ENCODE measurements at regions not wholly inside any gene's neighbourhood (a gene's known extent, or its start where the extent isn't known, plus 50 kb on each side); places are given as distances from the start of the nearest gene placed in this dataset.
"Not testable (repeated sequence)": the region's sequence is repeated elsewhere in the genome, so short reads cannot be mapped to it uniquely, and the experiment has no call there.

DNA sequence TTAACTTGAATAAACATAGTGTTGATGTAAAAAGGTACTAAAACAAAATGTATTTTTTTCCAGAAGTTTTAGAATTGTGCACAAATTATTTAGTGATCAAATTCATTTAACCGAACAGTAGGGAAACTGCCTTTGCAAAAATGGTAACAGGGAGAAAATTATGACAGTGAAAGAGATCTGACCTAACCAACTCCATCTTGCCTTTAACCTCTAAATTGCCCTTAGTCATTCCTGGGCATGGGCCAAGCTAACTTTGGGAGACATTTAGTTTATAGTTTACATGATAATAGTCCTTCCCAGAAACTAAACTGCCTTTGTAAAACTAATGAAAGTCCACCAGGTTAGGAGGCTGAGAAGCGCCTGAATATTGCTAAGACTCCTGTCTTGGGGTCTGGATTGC lies 361.3 kb upstream of the PCDH15 start:
- DNase-seq (ENCODE audit: low read depth in 2 of 2), result not testable (repeated sequence)

DNA sequence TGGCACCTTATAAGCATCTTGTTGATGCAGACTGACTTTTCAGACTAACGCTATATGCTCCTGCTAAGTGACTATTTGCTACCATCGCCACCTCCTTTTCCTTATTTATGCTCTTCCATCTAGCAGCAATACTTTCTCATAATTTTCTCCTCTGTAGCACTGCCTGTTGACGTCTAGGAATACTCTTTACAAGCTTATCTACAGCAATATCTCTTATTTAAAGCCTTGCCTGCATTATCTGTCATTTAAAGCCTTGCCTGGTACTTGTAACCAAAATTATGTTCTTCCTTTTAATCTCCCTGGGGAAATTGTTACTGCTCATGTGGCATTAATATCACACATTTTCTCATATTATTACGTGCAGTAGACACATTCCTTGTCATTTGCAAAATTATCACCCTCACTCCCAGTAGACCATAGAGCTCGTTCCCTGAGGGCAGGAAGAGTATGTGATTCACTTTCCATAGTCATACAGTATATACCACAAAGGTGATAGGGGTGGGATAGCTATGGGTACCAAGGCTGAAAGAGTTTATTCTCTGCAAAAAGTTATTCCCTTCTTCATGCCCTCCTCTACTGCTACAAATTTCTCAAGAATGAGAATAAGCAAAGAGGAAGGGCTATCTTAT lies 359.7 kb upstream of the PCDH15 start:
- no peak for DNase-seq (ENCODE audit: low read depth in 2 of 2)

DNA sequence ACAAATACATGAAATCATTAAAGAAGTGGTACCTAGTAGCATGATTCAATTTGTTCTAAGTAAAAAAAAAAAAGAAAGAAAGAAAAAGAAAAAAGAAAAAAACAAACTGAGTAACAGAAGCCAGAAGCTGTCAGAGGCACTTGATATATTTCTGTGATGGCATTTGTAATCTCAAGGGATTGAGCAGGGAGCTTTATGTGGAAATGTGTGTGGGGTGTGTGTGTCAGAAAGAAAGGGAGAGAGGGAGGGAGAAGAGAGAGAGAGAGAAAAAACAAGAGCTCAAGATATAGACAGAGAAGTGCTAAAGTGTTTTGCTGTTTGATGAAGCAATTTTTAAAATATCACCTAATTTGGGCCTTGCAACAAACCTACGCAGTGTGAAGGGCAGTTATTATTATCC lies 357.6 kb upstream of the PCDH15 start:
- no peak for DNase-seq (ENCODE audit: low read depth in 2 of 2)

DNA sequence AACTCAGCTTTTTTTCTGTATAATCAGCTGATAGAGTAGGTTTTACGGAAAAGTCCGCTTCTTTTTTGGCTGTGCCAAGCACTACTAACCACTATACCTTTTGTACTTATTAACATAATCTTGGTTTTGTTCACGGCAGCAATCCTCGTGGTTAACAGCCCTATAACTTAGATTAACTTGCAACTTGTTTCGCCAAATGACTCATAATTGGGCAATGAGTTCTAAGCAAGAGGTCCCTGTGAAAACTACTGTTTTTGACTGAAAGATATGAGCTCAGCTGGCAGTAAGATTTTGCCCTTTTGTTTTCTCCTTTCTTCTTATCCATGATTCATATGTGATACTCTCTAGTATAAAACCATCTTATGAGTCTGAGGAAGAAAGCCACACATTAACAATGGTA lies 345.0 kb upstream of the PCDH15 start:
- no peak for DNase-seq (ENCODE audit: low read depth in 2 of 2)

DNA sequence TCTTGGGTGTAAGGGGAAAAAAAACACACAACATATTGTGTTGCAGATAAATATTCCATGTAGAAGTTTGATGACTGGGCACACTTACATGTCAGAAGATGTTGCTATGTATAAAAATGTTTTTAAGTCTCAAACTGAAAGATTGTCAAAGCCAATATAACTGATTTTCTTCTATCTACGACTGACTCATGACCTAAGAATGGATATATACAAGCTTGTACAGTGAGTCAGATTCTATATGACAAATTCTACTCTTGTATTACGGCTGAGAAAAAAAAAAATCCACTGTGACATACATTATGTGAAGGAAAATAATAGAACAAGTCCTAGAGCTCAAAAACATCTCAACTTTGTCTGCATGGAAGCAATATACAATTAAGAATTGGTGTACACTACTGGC lies 343.0 kb upstream of the PCDH15 start:
- DNase-seq (ENCODE audit: low read depth in 2 of 2), result no peak

DNA sequence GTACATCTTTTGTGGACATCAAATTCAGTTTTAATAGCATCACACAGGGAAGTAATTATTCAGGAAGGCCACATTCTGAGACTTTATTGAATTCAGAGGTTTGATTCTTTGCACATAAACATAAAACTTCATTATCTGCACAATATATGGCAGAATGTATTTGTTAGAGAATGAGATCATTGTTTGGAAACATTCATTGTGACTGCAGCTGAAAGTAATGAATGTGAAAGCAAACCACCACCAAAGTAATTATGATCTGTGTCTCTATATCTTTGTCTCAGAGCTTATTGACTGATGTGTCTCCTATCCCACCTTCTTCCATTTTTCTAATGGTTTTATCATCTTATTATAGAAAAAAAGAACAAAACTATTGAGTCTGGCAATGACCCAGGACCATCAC lies 340.9 kb upstream of the PCDH15 start:
- DNase-seq (ENCODE audit: low read depth in 2 of 2), result no peak

DNA sequence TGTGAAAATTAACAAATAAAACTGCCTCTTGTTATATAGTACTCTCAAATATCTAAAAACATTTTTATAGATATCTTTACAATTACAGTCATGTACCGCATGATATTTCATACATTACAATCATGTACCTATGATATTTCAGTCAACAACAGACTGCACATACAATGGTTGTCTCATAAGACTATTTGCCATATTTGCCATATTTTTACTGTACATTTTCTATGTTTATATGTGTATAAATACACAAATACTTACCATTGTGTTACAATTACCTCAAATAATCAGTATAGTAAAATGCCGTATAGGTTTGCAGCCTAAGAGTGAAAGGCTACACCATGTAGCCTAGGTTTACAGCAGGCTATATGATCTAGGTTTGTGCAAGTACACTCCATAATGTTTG lies 336.0 kb upstream of the PCDH15 start:
- no peak for DNase-seq (ENCODE audit: low read depth in 2 of 2)

DNA sequence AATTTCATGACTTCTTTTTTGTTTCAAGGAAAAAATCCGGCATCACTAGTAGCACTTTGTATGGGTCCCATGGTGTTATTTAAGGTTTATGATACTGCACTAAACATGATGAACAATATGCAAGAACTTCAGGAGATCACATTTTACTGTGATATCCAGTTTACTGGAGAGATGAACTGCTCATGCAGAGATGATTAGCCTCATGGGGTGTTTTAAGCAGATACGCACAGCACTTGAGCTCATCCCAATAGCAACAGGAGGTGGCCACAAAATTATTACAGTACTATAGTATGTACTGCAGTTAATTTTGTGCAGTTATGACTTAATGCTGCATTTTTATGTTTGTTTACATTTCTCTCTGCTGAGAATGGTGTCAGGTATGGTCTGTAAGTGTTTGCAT lies 303.7 kb upstream of the PCDH15 start:
- no peak for DNase-seq (ENCODE audit: low read depth in 2 of 2)

DNA sequence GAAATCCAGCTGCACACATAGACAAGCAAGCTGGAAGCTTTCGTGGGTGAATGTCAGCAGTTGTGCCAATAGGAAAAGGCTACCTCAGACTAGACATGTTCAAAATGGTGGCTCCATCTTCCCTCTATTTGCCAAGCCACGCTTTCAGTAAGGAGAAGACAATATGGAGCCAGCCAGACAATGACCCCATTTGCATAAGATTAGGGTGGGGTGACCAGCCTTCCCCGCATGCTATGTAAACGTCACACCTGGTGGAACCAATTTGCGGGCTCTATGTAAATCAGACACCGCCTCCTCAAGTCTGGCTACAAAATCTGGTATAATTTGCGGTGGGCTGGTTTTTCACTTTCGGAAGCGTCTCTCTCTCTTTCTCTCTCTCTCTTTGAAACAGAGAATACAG lies 297.4 kb upstream of the PCDH15 start:
- DNase-seq (ENCODE audit: low read depth in 2 of 2), result no peak

DNA sequence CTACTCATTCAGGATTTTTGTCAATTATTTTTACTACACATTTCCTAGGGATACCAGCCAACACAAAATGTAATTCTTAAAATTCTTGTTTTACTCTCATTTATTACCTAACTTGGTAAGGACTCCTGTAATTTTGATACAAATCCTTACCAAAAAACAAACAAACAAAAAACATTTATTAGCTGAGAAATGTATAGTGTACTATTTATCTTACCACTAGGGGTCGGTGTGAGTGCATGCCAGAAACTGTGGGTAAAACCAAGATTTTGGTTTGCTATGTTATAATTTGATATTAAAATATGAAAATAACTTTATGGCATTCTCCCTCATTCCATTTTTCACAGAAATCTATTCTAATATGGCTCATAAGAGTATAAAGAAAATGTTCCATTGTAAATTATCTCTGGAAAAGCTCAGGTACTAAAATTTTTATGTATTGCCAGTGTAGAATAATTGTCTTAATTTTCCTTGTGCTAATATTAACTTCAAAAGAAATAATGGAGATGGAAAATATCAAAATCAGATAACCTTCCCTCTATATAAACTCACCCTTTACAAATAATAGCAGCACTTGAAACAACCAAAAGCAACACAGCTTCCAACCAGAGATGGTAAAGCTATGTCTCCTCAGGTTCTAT lies 290.8 kb upstream of the PCDH15 start:
- DNase-seq (ENCODE audit: low read depth in 2 of 2), result no peak

DNA sequence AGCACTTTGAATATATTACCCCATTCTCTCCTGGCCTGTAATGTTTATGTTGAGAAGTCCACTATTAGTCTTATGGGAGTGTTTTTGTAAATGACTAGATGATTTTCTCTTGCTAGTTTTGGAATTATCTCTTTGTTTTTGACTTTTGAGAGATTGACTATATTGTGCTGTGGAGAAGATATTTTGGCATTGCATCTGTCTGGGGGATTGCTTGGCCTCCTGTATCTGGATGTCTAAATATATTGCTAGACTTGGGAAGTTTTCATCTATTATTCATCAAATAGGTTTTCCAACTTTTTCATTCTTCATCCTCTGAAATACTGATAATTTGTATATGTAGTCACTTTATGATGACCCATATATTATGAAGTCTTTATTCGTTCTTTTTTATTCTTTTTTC lies 277.1 kb upstream of the PCDH15 start:
- no peak for DNase-seq (ENCODE audit: low read depth in 2 of 2)

DNA sequence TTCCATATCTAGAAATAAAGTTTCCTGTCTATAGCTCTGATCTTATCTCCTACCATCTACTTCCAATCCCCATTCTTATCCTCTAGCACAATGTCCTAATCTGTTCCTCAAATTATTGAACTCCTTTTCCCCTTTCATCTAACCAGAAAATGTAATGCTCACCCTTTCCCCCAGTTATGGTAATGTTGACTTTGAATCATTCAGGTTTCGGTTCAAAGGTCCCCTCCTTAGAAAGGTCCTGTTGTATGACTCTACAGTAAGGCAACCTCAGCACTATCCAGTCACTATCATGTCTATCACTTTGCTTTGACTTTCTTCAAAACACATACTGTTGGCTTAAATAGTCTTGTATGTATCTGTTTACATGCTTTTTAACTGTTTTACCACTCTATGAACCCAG lies 264.2 kb upstream of the PCDH15 start:
- no peak for DNase-seq (ENCODE audit: low read depth in 2 of 2)

DNA sequence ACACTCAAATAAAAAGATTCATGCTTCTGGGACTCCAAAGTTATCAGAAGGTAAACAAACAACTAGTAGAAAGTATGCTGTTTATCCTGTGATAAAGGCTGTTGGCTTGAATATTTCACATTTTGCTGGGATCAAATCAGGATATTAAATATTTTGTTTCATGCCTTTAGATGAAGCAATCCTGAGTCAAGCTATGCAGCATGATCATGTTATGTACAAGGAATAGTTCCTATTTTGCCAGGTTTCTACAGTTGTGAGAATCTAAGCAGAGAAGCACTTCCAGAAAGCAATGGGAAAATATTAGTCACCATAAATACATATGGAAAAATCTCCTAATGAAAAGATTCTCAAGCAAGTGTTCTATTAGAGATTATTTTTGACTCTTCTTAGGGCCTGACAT lies 262.8 kb upstream of the PCDH15 start:
- DNase-seq (ENCODE audit: low read depth in 2 of 2), result no peak

DNA sequence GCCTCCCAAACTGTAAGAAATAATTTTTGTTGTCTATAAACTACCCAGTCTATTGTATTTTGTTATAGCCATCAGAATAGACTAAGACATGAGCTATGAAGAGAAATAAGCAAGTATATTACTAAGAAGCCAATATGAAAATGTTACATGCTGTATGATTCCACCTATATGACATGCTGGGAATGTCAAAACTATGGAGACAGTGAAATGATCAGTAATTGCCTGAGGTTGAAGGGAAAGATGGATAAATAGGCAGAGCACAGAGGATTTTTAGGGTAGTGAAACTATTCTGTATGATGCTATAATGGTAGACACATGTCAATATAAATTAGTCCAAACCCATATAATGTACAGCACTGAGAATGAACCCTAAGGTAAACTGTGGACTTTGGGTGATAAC lies 261.3 kb upstream of the PCDH15 start:
- DNase-seq (ENCODE audit: low read depth in 2 of 2), result no peak

DNA sequence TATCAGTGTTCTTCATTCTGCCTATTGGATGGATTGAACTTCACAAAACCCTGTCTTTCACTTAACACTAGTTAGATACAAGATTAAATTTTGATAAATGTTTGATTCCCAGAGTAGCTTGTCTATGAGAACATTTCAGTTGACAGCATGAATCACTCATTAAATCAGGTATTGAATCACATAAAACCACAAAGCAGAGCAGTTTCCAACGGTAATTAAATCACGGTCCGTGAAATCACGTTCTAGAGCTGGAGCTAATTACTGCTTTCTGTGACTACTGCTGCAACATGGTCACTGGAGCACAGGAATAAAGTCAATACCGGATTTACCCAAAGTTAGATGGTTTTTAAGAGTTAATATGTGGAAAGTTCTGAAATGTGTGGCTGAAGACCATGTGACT lies 257.8 kb upstream of the PCDH15 start:
- DNase-seq (ENCODE audit: low read depth in 2 of 2), result no peak

DNA sequence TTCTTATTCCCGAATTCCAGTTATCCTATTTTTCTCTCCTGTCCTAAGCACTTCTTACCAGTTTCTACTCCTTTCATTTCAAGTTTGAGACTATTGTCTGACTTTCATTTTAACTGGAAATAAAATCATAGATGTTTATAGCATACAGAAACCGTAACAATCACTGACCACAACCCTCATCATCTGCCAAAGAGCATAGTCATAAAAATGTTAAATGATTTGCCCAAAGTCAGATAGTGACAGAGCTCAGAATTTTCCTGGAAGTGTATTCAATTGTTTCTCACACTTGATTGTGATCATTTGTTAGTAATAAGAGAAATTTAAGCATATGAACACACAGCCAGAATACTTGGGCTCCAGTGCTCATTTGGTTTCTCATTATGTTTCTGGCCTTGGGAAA lies 250.5 kb upstream of the PCDH15 start:
- no peak for DNase-seq (ENCODE audit: low read depth in 2 of 2)

DNA sequence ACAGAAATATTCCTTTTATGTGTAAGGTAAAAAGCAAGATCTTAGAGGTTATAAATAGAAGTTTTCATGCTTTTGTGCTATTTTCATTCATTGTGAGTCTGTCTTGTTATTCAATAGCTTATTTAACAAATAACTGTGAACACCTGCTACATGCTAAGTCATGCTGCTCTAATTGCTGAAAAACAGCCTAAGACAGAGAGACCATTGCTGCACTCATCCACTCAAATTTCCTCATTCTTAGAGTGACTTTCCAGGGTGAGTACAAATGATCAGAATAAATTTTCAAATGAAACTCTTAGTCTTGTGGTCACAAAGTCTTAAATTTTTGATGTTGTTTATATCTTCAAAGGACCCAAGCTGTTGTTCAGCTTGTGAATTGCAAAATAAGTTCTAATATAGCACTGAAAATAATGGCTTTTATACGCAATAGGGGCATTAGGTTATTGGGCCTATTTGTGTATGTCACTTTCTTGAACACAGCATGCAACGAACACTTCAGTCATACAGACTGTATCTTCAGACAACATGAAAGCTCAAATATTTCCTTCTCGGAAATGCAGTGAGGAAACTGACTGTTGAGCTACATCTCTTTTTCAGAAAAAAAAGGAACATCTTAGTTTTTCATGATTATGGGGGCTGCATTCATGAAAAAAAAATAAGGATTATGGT lies 247.9 kb upstream of the PCDH15 start:
- DNase-seq (ENCODE audit: low read depth in 2 of 2), result no peak

DNA sequence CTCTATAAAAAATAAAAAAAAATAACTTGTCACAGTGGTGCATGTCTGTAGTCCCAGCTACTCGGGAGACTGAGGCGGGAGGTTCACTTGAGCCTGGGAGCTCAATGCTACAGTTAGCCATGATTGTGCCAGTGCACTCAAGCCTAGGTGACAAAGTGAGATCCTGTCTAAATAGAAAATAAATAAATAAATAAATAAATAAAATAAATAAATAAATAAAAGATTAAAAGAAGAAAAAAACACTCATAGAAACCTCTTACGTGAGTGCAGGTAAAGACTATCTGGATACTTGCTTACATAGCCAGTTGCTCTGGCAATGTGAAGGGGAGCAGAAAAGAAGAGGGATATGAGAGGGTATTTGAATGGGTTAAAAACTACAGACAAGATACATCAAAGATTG lies 242.5 kb upstream of the PCDH15 start:
- no peak for DNase-seq (ENCODE audit: low read depth in 2 of 2)

DNA sequence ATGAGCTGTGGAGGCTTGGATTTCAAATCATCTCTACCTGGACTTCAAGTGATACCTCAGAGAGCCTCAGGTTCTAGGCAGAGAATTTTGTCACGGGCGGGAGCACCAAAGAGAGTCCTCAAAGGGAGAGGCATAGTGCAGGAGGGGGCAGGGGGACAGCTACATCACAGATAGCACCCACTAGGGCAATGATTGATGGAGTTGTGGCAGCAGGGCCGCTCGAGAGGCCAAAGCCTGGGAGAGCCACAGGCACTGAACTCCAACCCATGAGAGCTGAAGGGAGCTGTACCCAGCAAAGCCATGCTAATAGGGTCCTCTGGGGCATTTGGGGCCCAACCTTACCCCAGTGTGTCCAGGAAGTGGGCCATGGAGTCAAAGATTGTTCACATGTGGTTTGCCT lies 232.0 kb upstream of the PCDH15 start:
- DNase-seq (ENCODE audit: low read depth in 2 of 2), result no peak

DNA sequence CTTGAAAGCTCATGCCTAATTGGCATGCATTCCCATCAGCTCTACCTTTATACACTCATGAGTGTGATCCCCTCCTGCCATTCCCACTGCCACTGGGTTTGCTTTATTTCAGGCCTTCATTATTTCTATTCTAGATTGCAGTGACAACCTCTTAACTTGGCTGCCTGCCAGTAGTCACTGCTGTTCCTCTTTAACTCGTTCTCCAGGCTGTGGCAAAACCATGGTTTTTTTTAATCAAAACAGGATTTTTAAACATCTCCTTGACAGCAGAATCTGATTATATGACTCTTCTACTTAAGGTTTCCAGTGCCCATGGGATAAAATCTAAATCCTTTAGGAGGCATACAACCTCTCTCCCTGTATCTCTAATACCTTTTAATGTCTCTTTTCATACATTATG lies 223.7 kb upstream of the PCDH15 start:
- no peak for DNase-seq (ENCODE audit: low read depth in 2 of 2)

DNA sequence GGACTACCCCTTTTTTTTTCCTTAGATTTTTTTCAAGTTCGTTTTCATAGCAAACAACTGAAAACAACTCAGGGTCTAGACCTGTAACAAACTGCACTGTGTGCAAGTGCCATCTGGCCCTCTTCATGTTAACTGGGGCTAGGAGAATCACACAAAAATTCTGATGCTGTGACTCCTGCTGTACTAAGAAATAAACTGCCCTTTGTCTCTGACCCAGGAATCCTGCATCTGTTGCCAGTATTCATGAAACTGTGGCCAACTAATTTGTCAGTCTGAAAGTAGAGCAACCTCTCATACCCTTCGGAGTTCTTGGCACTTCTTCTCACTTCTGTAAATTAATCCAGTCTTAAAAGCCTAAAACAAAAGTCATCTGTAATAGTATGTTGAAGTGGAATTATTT lies 218.4 kb upstream of the PCDH15 start:
- DNase-seq (ENCODE audit: low read depth in 2 of 2), result no peak

DNA sequence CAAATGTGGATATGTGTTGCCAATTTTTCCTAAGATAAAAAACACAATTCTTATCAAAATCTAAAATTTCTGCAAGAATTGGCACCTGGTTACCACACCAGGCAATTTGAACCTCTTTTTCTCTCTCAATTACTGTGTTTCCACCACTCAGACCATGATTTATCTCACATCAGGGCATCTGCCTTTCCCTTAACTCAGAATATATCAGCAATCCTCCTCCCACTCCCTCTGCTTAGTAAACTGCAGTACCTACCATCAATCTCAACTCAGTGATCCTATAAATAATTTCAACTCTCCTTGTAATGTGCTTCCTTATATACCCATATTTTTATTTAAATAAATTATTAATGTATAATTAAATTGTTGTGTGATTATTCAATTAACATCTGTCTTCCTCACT lies 212.3 kb upstream of the PCDH15 start:
- no peak for DNase-seq (ENCODE audit: low read depth in 2 of 2)

DNA sequence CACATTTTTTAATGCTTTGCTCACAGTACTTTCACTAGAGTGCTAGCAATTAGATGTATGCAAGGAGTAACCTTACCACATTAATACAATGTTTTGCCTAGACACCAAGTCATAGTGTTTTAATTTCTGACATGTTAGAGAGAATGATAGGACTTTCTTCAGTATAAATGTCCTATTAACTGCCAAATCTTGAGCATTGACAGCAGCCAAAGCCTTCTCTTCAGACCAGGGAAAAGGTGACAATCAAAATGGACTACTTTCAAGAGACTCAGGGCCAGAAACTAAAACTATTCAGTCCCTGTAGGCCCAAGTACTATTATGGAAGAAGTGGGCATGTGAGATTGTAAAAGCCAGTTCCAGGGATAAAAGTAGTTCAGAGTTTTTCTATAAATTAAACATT lies 201.4 kb upstream of the PCDH15 start:
- DNase-seq (ENCODE audit: low read depth in 2 of 2), result no peak

DNA sequence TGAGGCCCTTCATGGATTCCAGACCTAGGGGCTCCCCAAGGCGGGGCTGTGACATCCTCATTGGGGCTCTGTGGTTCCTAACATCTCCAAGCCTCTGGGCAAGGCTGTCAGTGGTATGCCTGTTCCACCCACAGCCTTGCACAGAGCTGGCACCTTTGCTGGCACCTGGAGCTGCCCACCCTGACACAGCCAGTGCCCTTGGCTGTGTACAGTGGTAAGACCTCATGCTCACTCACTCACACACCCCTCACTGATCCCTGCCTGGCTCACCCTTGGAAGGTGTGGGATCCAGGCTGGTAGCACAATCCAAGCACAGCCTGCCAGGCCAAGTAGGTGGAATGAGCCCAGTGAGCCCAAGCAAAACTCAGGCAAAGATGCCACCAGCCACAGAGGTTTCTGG lies 200.4 kb upstream of the PCDH15 start:
- DNase-seq (ENCODE audit: low read depth in 2 of 2), result no peak

All from stimulated activated CD8-positive, alpha-beta memory T cell treated with anti-CD3 and anti-CD28 coated beads, Interleukin-2, amount 100 ng/mL, for 48 hours (primary cell).